SU-DHL-6 (cell line): ENCODE measurements at regions not wholly inside any gene's neighbourhood (a gene's known extent, or its start where the extent isn't known, plus 50 kb on each side); places are given as distances from the start of the nearest gene placed in this dataset.

ENCODE experiments used
- CTCF ChIP-seq: fragments of 200-600 bp; sonication (generic); IDR thresholded peaks from one replicate; pipeline ENCODE4 v1.5.1; 2017; ENCODE audit warnings: antibody characterized with exemption, mild to moderate bottlenecking, low read length, moderate library complexity; ENCODE audit not compliant: insufficient read depth, poor library complexity, severe bottlenecking
- EZH2phosphoT487 ChIP-seq: fragments of 200-600 bp; sonication (generic), shearing (Covaris generic); conservative IDR thresholded peaks from 2 replicates; pipeline ENCODE4 v1.6.1; 2018; ENCODE audit warnings: mild to moderate bottlenecking, antibody characterized with exemption, low read length, moderate library complexity, mixed read lengths

- TF ChIP-seq CTCF = no peak
- TF ChIP-seq EZH2phosphoT487 = no peak
These were observed 85.7 kb upstream of the AK4 start for GRCh38 chr1:65062339-65062738.
